GM21526 (cell line): ENCODE measurements at regions not wholly inside any gene's neighbourhood (a gene's known extent, or its start where the extent isn't known, plus 50 kb on each side); places are given as distances from the start of the nearest gene placed in this dataset.

Experiments
- ATAC-seq: cut with Tn5 transposase; IDR thresholded peaks from one replicate; pipeline ENCODE4 v1.9.1; 2021; ENCODE audit warnings: moderate library complexity; ENCODE audit not compliant: unreplicated experiment, low FRiP score

DNA sequence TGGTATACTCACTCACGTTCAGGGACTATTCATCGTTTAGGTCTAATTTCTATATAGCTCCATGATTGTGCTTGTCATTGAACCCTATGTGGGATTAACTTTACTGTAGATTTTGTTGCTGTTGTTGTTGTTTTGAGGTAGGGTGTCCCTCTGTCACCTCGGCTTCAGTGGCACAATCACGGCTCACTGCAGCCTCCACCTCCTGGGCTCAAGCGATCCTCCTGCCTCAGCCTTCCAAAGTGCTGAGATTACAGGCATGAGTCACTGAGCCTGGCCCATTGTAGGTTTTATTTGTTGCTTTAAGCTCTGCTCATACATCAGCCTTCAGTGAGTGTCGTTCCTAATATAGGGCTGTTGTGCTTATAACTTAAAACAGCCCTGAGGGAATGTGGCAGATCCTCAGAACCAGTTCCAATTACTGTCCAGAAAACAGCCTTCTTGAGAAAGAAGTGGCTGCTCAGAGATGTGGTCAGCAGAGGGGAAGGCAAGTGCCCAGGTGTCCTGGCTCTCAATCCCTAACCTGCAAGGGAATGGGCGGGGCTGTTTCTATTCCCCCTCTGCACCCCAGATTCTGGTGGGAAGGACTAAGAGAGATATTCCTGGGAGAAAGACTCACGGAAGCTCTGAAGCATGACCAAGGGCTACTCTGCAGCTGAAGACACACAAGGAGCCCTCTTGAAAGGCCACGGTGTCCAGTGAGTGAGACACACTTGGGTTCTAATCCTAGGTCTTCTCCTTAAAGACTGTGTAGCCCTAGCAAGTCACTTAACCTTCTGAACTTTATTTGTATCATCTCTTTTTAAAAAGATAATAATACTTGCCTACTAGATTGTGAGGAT, 79.6 kb upstream of the LCLAT1 start:
- no peak for ATAC-seq

DNA sequence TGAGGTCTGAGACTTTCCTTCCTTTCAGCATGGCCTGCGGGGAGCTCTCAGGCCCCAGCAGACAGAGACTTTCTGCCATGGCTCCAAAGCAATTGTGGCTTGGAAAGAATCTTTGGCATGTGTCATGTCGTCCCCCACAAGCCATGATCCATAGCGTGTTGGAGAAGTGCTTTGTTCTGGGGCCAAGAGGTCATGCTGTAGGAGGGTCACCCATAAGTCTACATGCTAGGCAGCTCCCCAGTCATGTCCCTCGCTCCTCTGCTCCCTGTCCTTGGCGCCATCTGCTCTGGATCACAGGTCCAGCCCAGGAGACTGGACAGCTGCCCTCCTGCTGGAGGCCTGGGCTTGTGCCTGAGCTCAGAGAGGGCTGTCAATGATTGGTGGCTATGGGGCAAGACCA, 78.8 kb upstream of the LCLAT1 start:
- no peak for ATAC-seq

DNA sequence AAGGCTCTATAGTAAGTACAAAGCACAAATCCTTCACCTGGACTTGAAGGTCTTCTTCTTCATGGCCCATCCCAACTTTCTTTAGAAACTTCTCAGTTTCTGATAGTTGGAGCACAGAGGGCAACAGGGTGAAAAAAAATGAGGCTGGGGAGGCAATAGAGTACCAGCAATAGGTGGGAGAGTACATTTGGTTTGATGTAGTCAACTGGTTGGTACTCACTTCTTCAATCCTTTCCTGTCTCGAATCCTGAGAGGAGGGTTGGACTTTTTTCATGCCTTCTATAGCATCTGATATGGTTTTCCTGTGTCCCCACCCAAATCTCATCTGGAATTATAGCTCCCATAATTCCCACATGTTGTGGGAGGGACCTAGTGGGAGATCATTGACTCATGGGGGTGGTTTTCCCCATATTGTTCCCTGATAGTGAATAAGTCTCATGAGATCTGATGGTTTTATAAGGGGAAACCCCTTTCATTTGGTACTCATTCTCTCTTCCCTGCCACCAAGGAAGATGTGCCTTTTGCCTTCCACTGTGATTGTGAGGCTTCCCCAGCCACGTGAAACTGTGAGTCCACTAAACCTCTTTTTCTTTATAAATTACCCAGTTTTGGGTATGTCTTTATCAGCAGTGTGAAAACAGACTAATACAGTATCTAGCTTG, 75.9 kb upstream of the LCLAT1 start:
- ATAC-seq, result no peak

DNA sequence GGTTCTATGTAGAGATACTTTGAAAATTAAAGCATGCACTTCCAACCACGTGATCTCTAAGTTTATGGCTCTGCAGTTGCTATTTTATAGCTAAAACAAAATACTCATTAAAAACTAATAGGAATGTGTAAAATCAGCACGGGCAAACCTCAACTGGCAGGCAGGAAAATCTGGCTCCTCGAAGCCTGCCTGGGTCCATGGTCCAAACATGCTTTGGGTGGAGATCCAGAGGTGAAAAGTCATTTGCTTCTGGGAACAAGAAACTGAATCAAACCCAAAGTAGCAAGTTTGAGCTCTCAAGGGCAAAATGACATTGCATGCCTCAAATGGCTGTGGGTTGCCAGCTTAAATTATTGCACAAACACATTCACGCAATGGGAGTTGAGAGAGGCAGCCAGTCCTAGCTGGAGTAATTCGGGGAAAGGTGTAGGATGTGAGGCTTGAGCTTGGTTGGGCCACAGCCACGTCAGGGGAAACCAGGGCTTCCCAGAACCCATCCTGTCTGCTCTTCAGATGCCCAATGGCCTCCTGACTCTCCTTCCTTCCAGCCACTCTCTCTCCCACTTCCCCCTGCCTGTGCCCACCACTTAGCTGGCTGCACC, 75.2 kb upstream of the LCLAT1 start:
- ATAC-seq, result no peak

DNA sequence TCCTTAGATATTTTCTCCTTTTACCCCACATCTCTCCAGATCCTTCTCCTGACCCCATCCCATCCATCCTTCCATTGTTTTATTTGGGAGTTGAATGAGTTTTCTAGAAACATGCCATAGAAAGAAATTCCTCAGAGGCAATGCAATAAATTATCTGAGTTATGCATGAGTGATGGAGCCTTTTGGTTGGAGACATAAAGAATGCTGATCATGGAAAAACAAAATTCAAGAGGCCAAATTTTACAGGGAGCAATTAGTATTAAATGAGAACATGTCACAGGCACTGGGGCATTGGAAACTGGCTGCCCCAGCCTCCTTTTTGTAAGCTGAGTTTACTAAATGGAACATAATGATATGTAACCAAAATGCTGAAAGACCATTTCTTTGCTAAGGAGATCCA, 74.2 kb upstream of the LCLAT1 start:
- ATAC-seq, result no peak

DNA sequence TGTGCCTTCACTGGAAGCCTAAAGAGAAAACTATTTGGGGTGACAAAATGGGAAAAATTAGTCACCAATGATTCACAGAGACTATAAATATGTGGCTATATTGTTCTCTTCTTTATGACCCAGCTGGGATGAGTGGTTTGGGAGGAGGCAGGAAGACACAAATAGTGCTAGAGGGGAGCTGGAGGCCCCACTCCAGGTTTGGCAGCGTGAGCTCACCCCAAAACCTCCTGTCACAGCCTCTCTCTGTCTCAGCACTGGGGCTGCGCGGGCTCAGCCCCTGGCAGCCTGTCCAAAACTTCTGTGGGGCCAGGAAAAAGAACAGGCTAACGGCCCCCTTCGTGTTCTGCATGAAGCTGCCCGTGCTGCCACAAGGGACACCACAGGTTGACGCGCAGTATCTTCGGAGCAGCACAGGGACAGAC, 73.2 kb upstream of the LCLAT1 start:
- ATAC-seq, result no peak

DNA sequence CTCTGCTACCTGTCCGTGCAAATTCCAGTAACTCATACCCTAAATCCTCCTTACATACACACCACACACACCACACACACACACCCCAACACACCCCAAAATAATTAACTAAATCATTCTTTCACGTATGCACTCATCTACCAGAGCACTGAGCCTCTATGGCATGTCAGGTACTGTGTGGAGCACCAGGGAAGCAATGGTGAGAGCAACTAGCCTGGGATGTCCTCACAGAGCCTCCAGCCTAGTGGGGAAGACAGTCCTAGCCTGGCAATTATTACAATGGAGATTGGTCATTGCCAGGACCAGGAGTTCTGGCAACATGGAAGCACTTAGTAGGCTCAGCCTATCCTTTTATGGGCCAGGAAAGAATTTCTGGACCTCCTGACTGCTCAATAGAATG, 72.7 kb upstream of the LCLAT1 start:
- ATAC-seq, result no peak

DNA sequence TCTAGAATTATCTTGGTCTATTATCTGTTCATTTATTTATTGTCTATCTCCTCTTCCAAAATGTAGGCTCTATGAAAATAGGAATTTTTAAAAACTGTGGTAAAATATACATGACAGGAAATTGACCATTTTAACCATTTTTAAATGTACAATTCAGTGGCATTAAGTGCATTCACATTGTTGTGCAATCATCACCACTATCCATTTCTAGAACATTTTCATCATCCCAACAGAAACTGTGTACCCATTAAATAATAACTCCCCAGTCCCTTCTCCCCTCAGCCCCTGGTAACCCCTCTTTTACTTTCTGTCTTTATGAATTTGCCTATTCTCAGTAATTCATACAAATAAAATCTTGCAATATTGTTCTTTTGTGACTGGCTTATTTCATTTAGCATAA, 71.1 kb upstream of the LCLAT1 start:
- no peak for ATAC-seq

DNA sequence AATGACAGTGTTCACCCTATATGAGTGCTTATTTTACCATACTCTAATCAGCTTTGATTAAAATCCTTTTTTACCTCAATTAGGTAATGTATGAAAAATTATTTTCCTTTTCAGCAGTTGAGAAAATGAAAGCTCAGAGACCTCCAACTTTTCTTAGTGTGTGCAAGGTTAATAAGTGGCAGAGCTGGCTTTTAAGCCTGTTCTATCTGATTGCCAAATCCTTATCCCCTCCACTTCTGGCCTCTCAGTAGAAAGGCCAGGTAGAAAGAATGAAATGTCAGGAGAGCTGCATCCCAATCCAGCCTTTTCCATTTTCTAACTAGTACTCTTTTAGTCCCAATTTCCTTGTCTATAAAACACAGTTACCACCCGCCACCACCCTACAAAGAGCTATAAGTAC, 67.6 kb upstream of the LCLAT1 start:
- ATAC-seq, result no peak

DNA sequence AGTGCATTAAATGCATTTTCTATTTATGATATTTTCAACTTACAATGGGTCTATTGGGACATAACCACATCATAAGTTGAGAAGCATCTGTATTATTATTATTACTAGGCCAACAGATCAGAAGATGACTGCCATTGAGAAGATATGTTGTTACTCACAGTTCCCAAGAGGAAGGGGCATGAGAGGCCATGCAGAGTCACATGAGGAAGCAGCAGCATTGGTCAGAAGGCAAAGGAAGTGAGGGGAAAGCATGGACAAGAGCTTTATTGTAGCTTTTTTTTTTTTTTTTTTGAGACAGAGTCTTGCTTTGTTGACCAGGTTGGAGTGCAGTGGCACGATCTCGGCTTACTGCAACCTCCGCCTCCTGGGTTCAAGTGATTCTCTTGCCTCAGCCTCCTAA, 66.2 kb upstream of the LCLAT1 start:
- no peak for ATAC-seq

DNA sequence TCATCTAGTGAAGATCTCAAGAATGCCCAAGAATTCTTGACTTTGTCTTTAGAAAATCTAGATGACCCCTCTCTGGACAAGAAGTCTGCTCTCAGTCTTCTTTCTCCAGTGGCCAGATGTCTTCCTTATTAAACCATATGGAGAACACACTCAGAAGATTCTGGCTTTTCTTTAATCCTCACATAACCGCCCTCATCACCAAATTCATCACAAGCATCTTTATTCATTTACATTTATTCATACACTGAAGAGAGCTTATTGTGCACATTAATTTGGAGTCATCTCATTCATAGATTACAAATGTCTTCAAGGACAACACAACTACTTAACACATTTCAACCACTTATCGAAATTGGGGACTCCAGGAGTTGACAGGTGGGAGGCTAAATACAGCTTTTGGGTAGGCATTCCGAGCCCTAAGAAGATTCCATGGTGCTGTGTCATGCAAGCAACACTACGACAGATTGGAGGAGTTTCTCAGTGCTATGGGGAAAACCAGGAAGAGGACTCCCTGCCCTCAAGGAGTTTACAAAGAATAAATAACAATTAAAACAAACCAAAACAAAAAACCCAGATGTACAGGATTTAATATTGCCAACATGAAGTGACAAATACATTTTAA, 64.8 kb upstream of the LCLAT1 start:
- no peak for ATAC-seq

DNA sequence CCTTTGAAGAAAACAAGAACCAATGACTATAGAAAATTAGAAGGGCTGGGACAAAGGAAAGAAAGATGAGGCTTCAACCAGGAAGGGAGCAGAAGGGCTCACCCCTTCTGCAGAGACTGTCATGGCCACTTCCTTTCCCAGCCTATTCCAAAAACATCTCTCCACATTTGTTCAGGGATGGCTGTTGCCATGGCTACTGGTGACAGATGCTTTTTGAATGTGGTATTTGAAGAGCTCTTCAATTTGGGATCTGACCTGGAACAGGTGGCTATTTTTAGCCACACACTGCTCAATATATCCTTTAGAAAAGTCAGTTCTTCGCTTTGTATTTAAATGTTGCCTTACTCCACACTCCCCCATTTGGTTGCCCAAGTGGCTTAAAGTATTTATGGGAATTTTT, 64.1 kb upstream of the LCLAT1 start:
- no peak for ATAC-seq

DNA sequence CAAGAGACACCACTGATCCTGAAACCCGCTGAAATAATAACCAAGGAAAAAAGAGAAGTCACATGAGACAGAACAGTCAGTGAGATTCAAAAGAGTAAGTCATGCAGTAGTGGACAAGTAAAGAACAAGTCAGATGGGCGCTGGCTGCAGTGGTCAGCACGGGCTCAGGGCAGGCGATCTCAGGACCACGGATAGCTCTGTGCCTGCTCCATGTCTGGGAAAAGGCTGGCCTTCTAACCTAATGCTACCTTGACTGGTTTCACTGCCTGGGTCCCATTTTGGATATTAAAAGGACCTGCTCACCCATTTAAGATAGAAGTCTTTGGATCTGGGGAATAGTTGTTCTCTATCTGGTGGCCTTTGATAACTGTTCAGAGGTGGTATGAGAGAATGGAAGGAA, 61.7 kb upstream of the LCLAT1 start:
- ATAC-seq, result no peak

DNA sequence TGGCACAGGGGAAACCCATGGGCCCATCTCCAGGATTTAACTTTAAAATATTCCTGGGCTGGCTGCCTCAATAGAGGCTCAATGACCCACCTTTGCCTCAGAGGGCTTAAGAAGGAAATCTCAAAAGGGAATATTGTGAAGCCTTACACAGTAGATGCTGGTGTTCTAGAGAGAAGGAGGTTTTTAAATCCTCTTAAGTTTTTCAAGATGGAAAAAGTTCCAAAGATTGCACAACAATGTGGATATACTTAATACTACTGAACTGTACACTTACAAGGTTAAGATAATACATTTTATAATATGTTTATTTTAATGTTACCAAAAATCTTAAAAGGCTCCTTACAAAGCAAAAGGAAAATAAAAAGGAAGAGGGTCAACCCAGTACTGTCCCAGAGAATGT, 54.9 kb upstream of the LCLAT1 start:
- ATAC-seq, result no peak

DNA sequence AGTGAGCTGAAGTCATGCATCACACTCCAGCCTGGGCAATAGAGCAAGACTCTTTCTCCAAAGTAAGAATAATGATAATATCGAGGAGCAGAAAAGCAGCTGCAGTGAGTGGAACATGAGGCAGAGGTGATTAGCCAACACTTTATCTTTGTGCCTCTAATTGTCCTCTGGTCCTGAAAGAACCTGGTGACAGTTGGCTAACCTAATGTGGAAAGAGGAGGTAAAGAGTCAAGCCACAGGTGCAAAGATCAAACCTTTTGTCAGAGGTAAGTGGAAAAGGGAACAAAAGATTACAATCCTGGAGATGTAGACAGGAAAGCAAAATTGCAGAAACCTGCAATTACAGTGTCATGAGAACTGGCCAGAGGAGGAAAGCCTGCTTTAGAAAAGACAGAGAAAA, 53.5 kb upstream of the LCLAT1 start:
- no peak for ATAC-seq

DNA sequence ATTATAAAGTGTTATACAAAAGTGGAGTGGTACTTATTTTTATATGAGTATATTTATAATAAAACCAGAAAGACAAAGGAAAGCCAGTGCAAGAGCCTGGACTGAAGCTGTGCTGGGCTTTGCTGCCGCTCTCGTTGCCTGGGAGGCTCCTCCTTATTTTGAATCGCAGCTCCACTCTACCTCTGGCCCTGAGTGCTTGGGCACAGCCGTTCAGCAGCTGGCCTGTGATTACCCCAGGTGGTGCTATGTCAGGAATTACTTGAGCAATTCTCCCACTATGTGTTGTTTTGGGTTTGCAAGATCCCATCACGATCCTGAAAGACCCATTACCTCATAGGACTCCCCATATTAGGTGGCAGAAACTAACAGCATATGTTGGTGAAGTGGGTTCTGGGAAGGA, 53.0 kb upstream of the LCLAT1 start:
- no peak for ATAC-seq

DNA sequence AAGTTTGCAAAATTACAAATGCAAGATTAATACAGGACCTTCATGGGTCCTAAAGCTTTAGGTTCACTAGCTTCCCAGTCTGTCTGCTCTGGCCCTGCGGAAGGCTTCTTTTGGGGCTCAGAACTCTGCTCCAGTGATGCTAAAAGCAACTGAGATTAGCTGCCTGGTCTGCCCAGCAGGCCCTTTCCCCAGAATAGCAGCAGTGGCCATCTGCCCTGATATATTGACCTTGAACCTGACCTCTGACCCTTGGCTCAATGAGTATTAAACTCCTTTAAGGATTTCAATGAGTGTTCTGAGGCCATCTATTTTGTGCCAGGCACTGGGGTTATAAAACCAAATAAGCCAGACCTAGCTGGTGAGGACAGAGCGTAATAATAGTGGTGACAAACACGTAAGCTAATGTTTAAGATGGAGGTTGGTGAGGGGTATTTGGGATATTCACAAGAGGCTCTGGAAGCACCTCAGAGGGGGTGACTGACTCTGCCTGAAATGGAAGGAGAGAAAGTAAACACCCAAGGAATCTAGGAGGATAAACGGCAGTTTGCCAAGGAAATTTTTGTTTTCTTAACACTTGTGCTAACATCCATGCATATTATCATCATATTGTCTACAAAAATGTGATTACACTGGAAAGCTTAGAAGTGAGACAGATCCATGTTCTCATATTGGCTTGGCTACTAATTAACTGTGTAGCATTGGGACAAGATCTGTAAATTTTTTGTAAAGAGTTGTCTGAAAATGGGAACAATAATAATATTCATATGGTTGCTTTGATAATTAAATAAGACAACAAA, 50.4 kb upstream of the LCLAT1 start:
- ATAC-seq, result no peak
